ENCODE measurements at regions not wholly inside any gene's neighbourhood (a gene's known extent, or its start where the extent isn't known, plus 50 kb on each side); places are given as distances from the start of the nearest gene placed in this dataset.
"Not testable (repeated sequence)": the region's sequence is repeated elsewhere in the genome, so short reads cannot be mapped to it uniquely, and the experiment has no call there.

- no peak for DNase-seq
Observed at GRCh38 chr10:63921908-63922467, 400.8 kb downstream of the REEP3 start.

GRCh38 chr10:63922468-63923284 lies 401.5 kb downstream of the REEP3 start:
- DNase-seq = no peak

GRCh38 chr10:63929831-63930467 lies 408.7 kb downstream of the REEP3 start:
- DNase-seq = no peak

- DNase-seq = no peak
Observed at GRCh38 chr10:63930584-63930983, 409.4 kb downstream of the REEP3 start.

GRCh38 chr10:63935705-63936104 lies 414.5 kb downstream of the REEP3 start:
- no peak for DNase-seq

GRCh38 chr10:63940277-63940922 lies 419.2 kb downstream of the REEP3 start:
- no peak for DNase-seq

- no peak for DNase-seq
Observed at GRCh38 chr10:63964406-63964805, 443.2 kb downstream of the REEP3 start.

GRCh38 chr10:63965846-63966245 lies 444.6 kb downstream of the REEP3 start:
- no peak for DNase-seq

- DNase-seq = no peak
Observed at GRCh38 chr10:63972949-63973827, 452.0 kb downstream of the REEP3 start.

GRCh38 chr10:63976538-63976937 lies 455.3 kb downstream of the REEP3 start:
- DNase-seq = peak; percentile 14 to 22

- peak in 1 of 2 donors; percentile 7 for DNase-seq
Observed at GRCh38 chr10:63977329-63977923, 456.2 kb downstream of the REEP3 start.

- DNase-seq = not testable (repeated sequence)
Observed at GRCh38 chr10:63980870-63981269, 459.7 kb downstream of the REEP3 start.

GRCh38 chr10:63984061-63984460 lies 462.9 kb downstream of the REEP3 start:
- DNase-seq = not testable (repeated sequence)

GRCh38 chr10:63986536-63986935 lies 465.3 kb downstream of the REEP3 start:
- DNase-seq = no peak

- no peak for DNase-seq
Observed at GRCh38 chr10:63987212-63987611, 466.0 kb downstream of the REEP3 start.

GRCh38 chr10:63994371-63994770 lies 473.2 kb downstream of the REEP3 start:
- no peak for DNase-seq

- no peak for DNase-seq
Observed at GRCh38 chr10:64007157-64007556, 486.0 kb downstream of the REEP3 start.

GRCh38 chr10:64010711-64011110 lies 489.5 kb downstream of the REEP3 start:
- no peak for DNase-seq

- no peak for DNase-seq
Observed at GRCh38 chr10:64011912-64012714, 490.9 kb downstream of the REEP3 start.

GRCh38 chr10:64014281-64014680 lies 493.1 kb downstream of the REEP3 start:
- no peak for DNase-seq

Data from right lung (tissue), 2 donors.